ENCODE measurements at regions not wholly inside any gene's neighbourhood (a gene's known extent, or its start where the extent isn't known, plus 50 kb on each side); places are given as distances from the start of the nearest gene placed in this dataset.
"Not testable (repeated sequence)": the region's sequence is repeated elsewhere in the genome, so short reads cannot be mapped to it uniquely, and the experiment has no call there.

- intact Hi-C loops (cut with micrococcal nuclease) = no loop called here
- no peak for DNase-seq
Measured at GRCh38 chr14:29982171-29982570, 54.5 kb upstream of the PRKD1 start.

GRCh38 chr14:29982993-29983392 is 55.3 kb upstream of the PRKD1 start:
- no peak for DNase-seq
- Mint-ChIP-seq H3K9me3 (no peaks in the 10 kb centered on the region), H3K4me3 (no peak overlapping the region), H3K4me1 (no peaks in the 10 kb centered on the region), H3K27ac (no peak overlapping the region), H3K27me3 (no peaks in the 10 kb centered on the region), H3K36me3 (ENCODE audit: low read depth) (no peaks in the 10 kb centered on the region)
- intact Hi-C loops (cut with micrococcal nuclease) = no loop called here

More at GRCh38 chr14:29982171-29982570, 54.5 kb upstream of the PRKD1 start:
- no peak overlapping the region for H3K4me3 Mint-ChIP-seq
- no peaks in the 10 kb centered on the region for H3K36me3 Mint-ChIP-seq (ENCODE audit: low read depth)
- peaks cover 5% of the 10 kb centered on the region for H3K9me3 Mint-ChIP-seq
- H3K27me3 Mint-ChIP-seq = no peaks in the 10 kb centered on the region
- no peaks in the 10 kb centered on the region for H3K4me1 Mint-ChIP-seq
- H3K27ac Mint-ChIP-seq = no peak overlapping the region

GRCh38 chr14:29990344-29990857 is 62.8 kb upstream of the PRKD1 start:
- intact Hi-C loops (cut with micrococcal nuclease); H3K36me3 Mint-ChIP-seq (ENCODE audit: low read depth); H3K27me3 Mint-ChIP-seq; H3K4me1 Mint-ChIP-seq; H3K9me3 Mint-ChIP-seq; DNase-seq; H3K4me3 Mint-ChIP-seq; H3K27ac Mint-ChIP-seq: not testable (repeated sequence)

- Mint-ChIP-seq H3K27me3 (no peaks in the 10 kb centered on the region), H3K27ac (no peak overlapping the region), H3K36me3 (ENCODE audit: low read depth) (no peaks in the 10 kb centered on the region), H3K4me3 (no peak overlapping the region), H3K4me1 (no peaks in the 10 kb centered on the region), H3K9me3 (no peaks in the 10 kb centered on the region)
- intact Hi-C loops (cut with micrococcal nuclease) = no loop called here
- DNase-seq = no peak
Measured at GRCh38 chr14:29990993-29991392, 63.3 kb upstream of the PRKD1 start.

- Mint-ChIP-seq H3K4me3 (no peak overlapping the region), H3K9me3 (no peaks in the 10 kb centered on the region), H3K27me3 (no peaks in the 10 kb centered on the region), H3K36me3 (ENCODE audit: low read depth) (no peaks in the 10 kb centered on the region), H3K27ac (no peak overlapping the region), H3K4me1 (no peaks in the 10 kb centered on the region)
- DNase-seq = no peak
- intact Hi-C loops (cut with micrococcal nuclease) = no loop called here
Measured at GRCh38 chr14:29993143-29993542, 65.5 kb upstream of the PRKD1 start.

GRCh38 chr14:29999013-29999539 is 71.4 kb upstream of the PRKD1 start:
- Mint-ChIP-seq H3K9me3 (no peaks in the 10 kb centered on the region), H3K36me3 (ENCODE audit: low read depth) (no peaks in the 10 kb centered on the region), H3K4me1 (no peaks in the 10 kb centered on the region), H3K4me3 (no peak overlapping the region), H3K27ac (no peak overlapping the region), H3K27me3 (no peaks in the 10 kb centered on the region)
- no peak for DNase-seq
- intact Hi-C loops (cut with micrococcal nuclease) = no loop called here

- intact Hi-C loops (cut with micrococcal nuclease) = no loop called here
- Mint-ChIP-seq H3K4me1 (no peaks in the 10 kb centered on the region), H3K27me3 (no peaks in the 10 kb centered on the region)
Measured at GRCh38 chr14:30002859-30003258, 75.2 kb upstream of the PRKD1 start.

GRCh38 chr14:30005114-30005808 is 77.6 kb upstream of the PRKD1 start:
- no peak overlapping the region for H3K4me3 Mint-ChIP-seq
- H3K9me3 Mint-ChIP-seq = no peaks in the 10 kb centered on the region
- H3K4me1 Mint-ChIP-seq = no peaks in the 10 kb centered on the region
- H3K36me3 Mint-ChIP-seq (ENCODE audit: low read depth) = no peaks in the 10 kb centered on the region
- H3K27ac Mint-ChIP-seq = no peak overlapping the region
- intact Hi-C loops (cut with micrococcal nuclease) = no loop called here
- no peak for DNase-seq
- no peaks in the 10 kb centered on the region for H3K27me3 Mint-ChIP-seq

More at GRCh38 chr14:30002859-30003258, 75.2 kb upstream of the PRKD1 start:
- Mint-ChIP-seq H3K4me3 (no peak overlapping the region), H3K27ac (no peak overlapping the region), H3K9me3 (no peaks in the 10 kb centered on the region), H3K36me3 (ENCODE audit: low read depth) (no peaks in the 10 kb centered on the region)
- DNase-seq = no peak

- no peaks in the 10 kb centered on the region for H3K27me3 Mint-ChIP-seq
- H3K4me1 Mint-ChIP-seq = no peaks in the 10 kb centered on the region
- intact Hi-C loops (cut with micrococcal nuclease) = no loop called here
- no peaks in the 10 kb centered on the region for H3K36me3 Mint-ChIP-seq (ENCODE audit: low read depth)
- no peak overlapping the region for H3K27ac Mint-ChIP-seq
- no peak overlapping the region for H3K4me3 Mint-ChIP-seq
- DNase-seq = no peak
- H3K9me3 Mint-ChIP-seq = no peaks in the 10 kb centered on the region
Measured at GRCh38 chr14:30006695-30007094, 79.0 kb upstream of the PRKD1 start.

GRCh38 chr14:30015489-30015888 is 87.8 kb upstream of the PRKD1 start:
- H3K27me3 Mint-ChIP-seq = no peaks in the 10 kb centered on the region

GRCh38 chr14:30016002-30016401 is 88.4 kb upstream of the PRKD1 start:
- no peaks in the 10 kb centered on the region for H3K36me3 Mint-ChIP-seq (ENCODE audit: low read depth)
- no peaks in the 10 kb centered on the region for H3K27me3 Mint-ChIP-seq
- H3K4me3 Mint-ChIP-seq = no peak overlapping the region

More at GRCh38 chr14:30015489-30015888, 87.8 kb upstream of the PRKD1 start:
- Mint-ChIP-seq H3K4me3 (no peak overlapping the region), H3K36me3 (ENCODE audit: low read depth) (no peaks in the 10 kb centered on the region), H3K4me1 (no peaks in the 10 kb centered on the region), H3K9me3 (peaks cover 5% of the 10 kb centered on the region), H3K27ac (no peak overlapping the region)
- DNase-seq = no peak
- intact Hi-C loops (cut with micrococcal nuclease) = no loop called here

GRCh38 chr14:30017370-30017993 is 89.8 kb upstream of the PRKD1 start:
- no peak for DNase-seq
- Mint-ChIP-seq H3K4me3 (no peak overlapping the region), H3K36me3 (ENCODE audit: low read depth) (no peaks in the 10 kb centered on the region), H3K4me1 (no peaks in the 10 kb centered on the region), H3K27ac (no peak overlapping the region), H3K27me3 (no peaks in the 10 kb centered on the region), H3K9me3 (peaks cover 5% of the 10 kb centered on the region)
- intact Hi-C loops (cut with micrococcal nuclease) = no loop called here

More at GRCh38 chr14:30016002-30016401, 88.4 kb upstream of the PRKD1 start:
- no peaks in the 10 kb centered on the region for H3K4me1 Mint-ChIP-seq
- no peak for DNase-seq
- intact Hi-C loops (cut with micrococcal nuclease) = no loop called here
- no peak overlapping the region for H3K27ac Mint-ChIP-seq
- H3K9me3 Mint-ChIP-seq = peaks cover 5% of the 10 kb centered on the region

GRCh38 chr14:30020271-30020670 is 92.6 kb upstream of the PRKD1 start:
- Mint-ChIP-seq H3K4me1 (no peaks in the 10 kb centered on the region), H3K9me3 (peaks cover 8% of the 10 kb centered on the region), H3K27ac (no peak overlapping the region), H3K4me3 (no peak overlapping the region), H3K36me3 (ENCODE audit: low read depth) (no peaks in the 10 kb centered on the region), H3K27me3 (no peaks in the 10 kb centered on the region)
- intact Hi-C loops (cut with micrococcal nuclease) = no loop called here
- DNase-seq = no peak

- intact Hi-C loops (cut with micrococcal nuclease) = no loop called here
- no peaks in the 10 kb centered on the region for H3K27me3 Mint-ChIP-seq
- no peak overlapping the region for H3K27ac Mint-ChIP-seq
- H3K9me3 Mint-ChIP-seq = peaks cover 8% of the 10 kb centered on the region
- no peak for DNase-seq
- no peaks in the 10 kb centered on the region for H3K4me1 Mint-ChIP-seq
- no peak overlapping the region for H3K4me3 Mint-ChIP-seq
- no peaks in the 10 kb centered on the region for H3K36me3 Mint-ChIP-seq (ENCODE audit: low read depth)
Measured at GRCh38 chr14:30020687-30021086, 93.0 kb upstream of the PRKD1 start.
